ACC112 (cell line): ENCODE measurements at regions not wholly inside any gene's neighbourhood (a gene's known extent, or its start where the extent isn't known, plus 50 kb on each side); places are given as distances from the start of the nearest gene placed in this dataset.

Experiments
- H2AFZ ChIP-seq: fragments of 200-600 bp; sonication (generic); one replicate; pipeline ENCODE4 v1.6.0; 2017; ENCODE audit warnings: antibody characterized with exemption, low read length; ENCODE audit not compliant: unreplicated experiment
- H3K27ac ChIP-seq: fragments of 200-600 bp; sonication (generic); 2 replicates; pipeline ENCODE4 v1.5.1; 2014; ENCODE audit warnings: low read depth, mild to moderate bottlenecking, antibody characterized with exemption, low read length, moderate library complexity
- H3K27me3 ChIP-seq: fragments of 200-600 bp; sonication (generic); 2 replicates; pipeline ENCODE4 v1.6.1; 2014; ENCODE audit warnings: mild to moderate bottlenecking, antibody characterized with exemption, low read length, moderate library complexity, mixed read lengths; ENCODE audit not compliant: insufficient read depth
- H3K36me3 ChIP-seq: fragments of 200-600 bp; sonication (generic); 2 replicates; pipeline ENCODE4 v1.6.1; 2016; ENCODE audit warnings: mild to moderate bottlenecking, antibody characterized with exemption, low read length, moderate library complexity, mixed read lengths; ENCODE audit not compliant: insufficient read depth
- H3K4me1 ChIP-seq: fragments of 200-600 bp; sonication (generic); one replicate; pipeline ENCODE4 v1.6.1; 2016; ENCODE audit warnings: low read length, mixed read lengths; ENCODE audit not compliant: insufficient read depth, unreplicated experiment, control insufficient read depth
- H3K4me3 ChIP-seq: fragments of 200-600 bp; sonication (generic); 2 replicates; pipeline ENCODE4 v1.5.1; 2014; ENCODE audit warnings: mild to moderate bottlenecking, low read depth, low read length
- H3K79me2 ChIP-seq: fragments of 200-600 bp; sonication (generic); one replicate; pipeline ENCODE4 v1.6.0; 2016; ENCODE audit warnings: low read length; ENCODE audit not compliant: control insufficient read depth, unreplicated experiment, insufficient read depth

DNA sequence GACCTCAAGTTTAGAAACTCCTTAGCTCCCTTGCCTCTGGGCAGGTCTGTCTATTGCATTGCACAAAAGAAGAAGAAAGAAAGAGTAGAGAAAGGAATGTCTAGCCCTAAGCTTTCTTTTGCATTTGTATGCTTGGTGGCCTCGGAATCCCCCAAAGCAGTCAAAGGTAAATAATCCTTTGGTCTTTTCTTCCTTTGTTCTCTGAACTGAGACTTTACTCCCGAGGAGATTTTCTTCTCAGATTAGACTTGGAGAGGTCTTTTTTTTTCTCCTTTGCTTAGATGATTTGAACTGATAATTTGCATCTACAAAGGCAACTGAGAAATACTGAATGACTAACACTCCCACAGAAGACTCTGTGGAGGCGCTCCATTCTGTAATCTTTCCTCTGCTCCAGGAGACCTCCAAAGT is 93.2 kb downstream of the AKR1D1 start:
- Histone ChIP-seq H3K36me3 (no peaks in the 10 kb centered on the region), H3K27me3 (peaks cover 26% of the 10 kb centered on the region; the same call in 1 of the 2 replicates), H3K4me3 (no peak overlapping the region), H2AFZ (no peak overlapping the region), H3K27ac (no peak overlapping the region), H3K79me2 (no peaks in the 10 kb centered on the region), H3K4me1 (no peaks in the 10 kb centered on the region)

DNA sequence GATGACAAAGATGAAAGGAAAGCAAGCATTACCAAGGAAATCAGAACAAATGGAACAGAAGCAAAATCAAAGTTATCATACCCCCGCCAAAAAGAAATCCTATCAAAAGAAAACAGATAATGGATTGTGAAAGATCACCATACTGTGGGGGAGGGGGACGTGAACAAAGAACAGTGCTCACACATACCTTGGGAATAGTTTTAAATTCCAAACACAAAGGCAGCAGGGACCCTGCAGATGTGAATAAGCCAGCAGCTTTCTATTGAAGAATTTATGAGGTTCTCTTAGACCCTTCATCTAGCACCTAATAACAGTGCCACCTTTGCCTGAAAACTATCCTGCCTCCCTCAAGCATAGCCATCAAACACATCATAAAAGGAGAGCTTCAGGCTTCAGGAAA is 94.0 kb downstream of the AKR1D1 start:
- Histone ChIP-seq H3K36me3 (no peaks in the 10 kb centered on the region), H3K4me1 (no peaks in the 10 kb centered on the region), H3K4me3 (no peak overlapping the region), H3K27ac (no peak overlapping the region), H3K27me3 (peaks cover 26% of the 10 kb centered on the region; the same call in 1 of the 2 replicates), H2AFZ (no peak overlapping the region), H3K79me2 (no peaks in the 10 kb centered on the region)

DNA sequence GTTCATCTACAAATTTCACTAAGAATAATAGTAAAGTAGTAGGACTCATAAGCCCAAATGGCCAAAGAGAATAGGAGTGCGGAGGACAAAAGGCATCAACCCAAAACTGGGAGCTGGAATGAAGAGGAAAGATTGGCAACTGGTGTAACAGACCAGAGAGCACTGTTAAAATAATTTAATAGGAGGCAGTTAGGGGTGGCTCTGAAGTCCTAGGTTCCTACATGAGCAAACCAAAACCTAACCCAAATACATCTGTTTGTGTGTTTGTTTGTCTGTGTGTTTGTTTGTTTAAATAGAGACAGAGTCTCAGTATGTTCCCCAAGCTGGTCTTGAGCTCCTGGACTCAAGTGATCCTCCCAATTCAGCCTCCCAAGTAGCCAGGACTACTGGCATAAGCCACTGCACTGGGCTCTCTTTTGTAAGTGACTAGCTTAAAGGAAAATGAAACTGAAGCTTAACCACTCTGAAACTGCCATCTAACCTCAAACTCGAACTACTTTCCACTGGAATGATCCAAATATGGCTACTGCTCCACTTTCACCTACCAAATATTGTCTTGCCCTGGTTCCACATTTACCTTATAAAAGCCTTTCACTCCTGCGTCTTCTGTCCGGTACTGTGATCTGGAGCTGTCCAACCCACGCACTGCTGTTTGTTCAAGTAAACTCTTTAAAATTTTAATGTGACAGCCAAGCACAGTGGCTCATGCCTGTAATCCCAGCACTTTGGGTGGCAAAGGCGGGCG is 94.9 kb downstream of the AKR1D1 start:
- no peak overlapping the region for H2AFZ ChIP-seq
- no peaks in the 10 kb centered on the region for H3K36me3 ChIP-seq
- H3K4me3 ChIP-seq, result no peak overlapping the region
- H3K27ac ChIP-seq, result no peak overlapping the region
- peaks cover 26% of the 10 kb centered on the region; the same call in 1 of the 2 replicates for H3K27me3 ChIP-seq
- H3K79me2 ChIP-seq, result no peaks in the 10 kb centered on the region
- H3K4me1 ChIP-seq, result no peaks in the 10 kb centered on the region

DNA sequence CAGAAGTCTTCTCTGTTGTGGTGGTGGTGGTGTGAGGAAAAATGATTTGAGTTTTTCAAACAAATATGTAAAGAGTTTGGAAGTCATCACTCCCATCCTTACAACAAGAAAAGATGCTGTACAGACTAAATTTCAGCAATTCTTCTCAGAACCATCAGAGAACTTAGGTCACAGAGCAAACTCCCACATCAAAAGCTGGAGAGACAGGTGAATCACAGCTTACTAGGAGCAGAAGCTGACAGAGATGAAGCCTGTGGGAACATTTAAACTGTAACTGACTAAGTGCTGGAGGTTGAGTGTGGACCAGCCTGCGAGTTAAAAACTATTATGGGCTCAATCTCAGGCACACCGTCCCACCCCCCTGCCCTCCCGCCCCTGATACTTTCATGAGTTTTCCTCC is 97.3 kb downstream of the AKR1D1 start:
- Histone ChIP-seq H3K27ac (no peak overlapping the region), H3K4me1 (no peaks in the 10 kb centered on the region), H3K4me3 (no peak overlapping the region), H2AFZ (no peak overlapping the region), H3K79me2 (no peaks in the 10 kb centered on the region), H3K27me3 (peaks cover 17% of the 10 kb centered on the region; the same call in 1 of the 2 replicates), H3K36me3 (no peaks in the 10 kb centered on the region)

DNA sequence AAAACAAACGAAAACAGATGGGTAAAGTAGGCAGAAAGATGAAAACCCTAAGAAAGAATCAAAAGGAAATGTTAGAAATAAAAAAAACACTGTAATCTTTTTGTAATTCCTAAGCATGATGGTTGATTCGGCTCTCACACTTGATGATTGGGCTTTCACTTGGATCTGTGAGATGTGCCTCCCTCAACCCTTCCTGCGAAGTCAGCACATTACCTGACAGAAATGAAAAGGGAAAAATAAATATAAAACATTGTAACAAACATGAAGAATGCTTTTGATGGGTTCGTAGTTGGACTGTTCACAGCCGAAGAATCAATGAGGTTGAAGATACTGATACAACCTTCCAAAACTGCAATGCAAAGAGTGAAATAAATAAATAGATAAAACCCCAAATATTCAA is 99.8 kb downstream of the AKR1D1 start:
- H2AFZ ChIP-seq, result no peak overlapping the region
- no peaks in the 10 kb centered on the region for H3K4me1 ChIP-seq
- no peak overlapping the region for H3K4me3 ChIP-seq
- no peaks in the 10 kb centered on the region for H3K79me2 ChIP-seq
- H3K27me3 ChIP-seq, result 0 out of 2 replicates have a peak, but pooled peaks cover 2% of the 10 kb centered on the region
- no peaks in the 10 kb centered on the region for H3K36me3 ChIP-seq
- no peak overlapping the region for H3K27ac ChIP-seq

DNA sequence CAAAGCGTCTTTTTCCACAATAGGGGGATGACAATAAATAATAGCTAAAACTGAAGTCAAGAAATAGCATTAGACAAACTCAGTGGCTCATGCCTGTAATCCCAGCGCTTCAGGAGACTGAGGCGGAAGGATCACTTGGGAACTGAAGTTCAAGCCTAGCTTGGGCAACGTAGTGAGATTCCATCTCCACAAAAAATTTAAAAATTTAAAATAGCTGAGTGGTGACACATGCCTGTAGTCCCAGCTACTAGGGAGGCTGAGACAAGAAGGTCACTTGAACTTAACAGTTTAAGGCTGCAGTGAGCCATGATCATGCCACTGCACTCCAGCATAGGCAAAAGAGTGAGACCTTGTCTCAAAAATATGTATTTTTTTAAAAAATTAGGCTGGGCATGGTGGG is 107.9 kb downstream of the AKR1D1 start:
- H3K4me1 ChIP-seq, result no peaks in the 10 kb centered on the region
- H3K4me3 ChIP-seq, result no peak overlapping the region
- no peak overlapping the region for H3K27ac ChIP-seq
- H3K27me3 ChIP-seq, result no peaks in the 10 kb centered on the region
- no peaks in the 10 kb centered on the region for H3K79me2 ChIP-seq
- H3K36me3 ChIP-seq, result no peaks in the 10 kb centered on the region
- H2AFZ ChIP-seq, result no peak overlapping the region

DNA sequence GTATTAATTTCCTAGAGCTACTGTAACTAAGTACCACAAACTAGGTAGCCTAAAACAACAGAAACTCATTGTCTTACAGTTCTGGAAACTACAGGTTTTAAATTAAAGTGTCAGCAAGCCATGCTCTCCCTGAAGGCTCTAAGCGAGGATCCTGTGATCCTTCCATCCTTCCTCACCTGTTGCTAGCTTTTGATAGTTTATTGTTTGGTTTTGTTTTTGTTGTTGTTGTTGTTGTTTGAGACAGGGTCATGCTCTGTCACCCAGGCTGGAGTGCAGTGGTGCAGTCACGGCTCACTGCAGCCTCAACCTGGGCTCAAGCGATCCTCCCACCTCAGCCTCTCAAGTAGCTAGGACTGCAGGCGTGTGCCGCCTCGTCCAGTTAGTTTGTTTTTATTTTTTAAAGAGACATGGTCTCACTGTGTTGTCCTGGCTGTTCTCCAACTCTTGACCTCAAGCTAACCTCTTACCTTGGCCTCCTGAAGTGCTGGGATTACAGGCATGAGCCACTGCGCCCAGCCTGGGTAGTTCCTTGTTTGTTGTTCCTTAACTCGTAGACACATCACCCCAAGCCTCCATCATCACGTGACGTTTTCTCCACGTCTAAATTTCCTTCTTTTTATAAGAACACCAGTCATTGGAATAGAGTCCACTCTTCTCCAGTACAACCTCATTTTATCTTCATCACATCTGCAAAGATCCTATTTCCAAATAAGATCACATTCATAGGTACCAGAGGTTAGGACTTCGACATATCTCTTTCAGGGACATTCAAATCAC is 109.1 kb downstream of the AKR1D1 start:
- no peak overlapping the region for H2AFZ ChIP-seq

DNA sequence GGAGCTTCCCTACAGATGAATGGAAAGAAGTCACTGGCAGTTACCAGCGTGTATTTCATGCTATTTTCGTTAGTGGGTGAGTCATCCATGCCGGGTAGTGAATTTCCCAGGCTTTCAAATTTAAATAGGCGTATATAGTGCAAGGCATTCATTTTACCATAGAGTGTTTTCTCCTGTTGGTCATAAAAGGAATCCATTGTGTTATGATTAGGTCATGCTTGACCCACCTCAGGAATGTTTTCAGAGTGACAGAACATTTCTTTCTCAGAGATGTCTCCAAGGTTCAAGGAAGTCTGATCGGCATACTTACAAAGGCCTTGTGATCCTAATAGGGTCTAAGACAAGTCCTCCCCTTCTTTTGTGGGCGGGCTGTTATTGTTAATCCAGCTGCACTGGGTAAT is 110.7 kb downstream of the AKR1D1 start:
- H3K79me2 ChIP-seq, result no peaks in the 10 kb centered on the region
- no peak overlapping the region for H3K27ac ChIP-seq
- no peak overlapping the region for H3K4me3 ChIP-seq
- no peak overlapping the region for H2AFZ ChIP-seq
- H3K4me1 ChIP-seq, result no peaks in the 10 kb centered on the region
- 0 out of 2 replicates have a peak, but pooled peaks cover 3% of the 10 kb centered on the region for H3K27me3 ChIP-seq
- H3K36me3 ChIP-seq, result no peaks in the 10 kb centered on the region

More for the DNA sequence above, 109.1 kb downstream of the AKR1D1 start:
- Histone ChIP-seq H3K4me3 (no peak overlapping the region), H3K79me2 (no peaks in the 10 kb centered on the region), H3K27ac (no peak overlapping the region), H3K27me3 (0 out of 2 replicates have a peak, but pooled peaks cover 2% of the 10 kb centered on the region), H3K36me3 (no peaks in the 10 kb centered on the region), H3K4me1 (no peaks in the 10 kb centered on the region)

DNA sequence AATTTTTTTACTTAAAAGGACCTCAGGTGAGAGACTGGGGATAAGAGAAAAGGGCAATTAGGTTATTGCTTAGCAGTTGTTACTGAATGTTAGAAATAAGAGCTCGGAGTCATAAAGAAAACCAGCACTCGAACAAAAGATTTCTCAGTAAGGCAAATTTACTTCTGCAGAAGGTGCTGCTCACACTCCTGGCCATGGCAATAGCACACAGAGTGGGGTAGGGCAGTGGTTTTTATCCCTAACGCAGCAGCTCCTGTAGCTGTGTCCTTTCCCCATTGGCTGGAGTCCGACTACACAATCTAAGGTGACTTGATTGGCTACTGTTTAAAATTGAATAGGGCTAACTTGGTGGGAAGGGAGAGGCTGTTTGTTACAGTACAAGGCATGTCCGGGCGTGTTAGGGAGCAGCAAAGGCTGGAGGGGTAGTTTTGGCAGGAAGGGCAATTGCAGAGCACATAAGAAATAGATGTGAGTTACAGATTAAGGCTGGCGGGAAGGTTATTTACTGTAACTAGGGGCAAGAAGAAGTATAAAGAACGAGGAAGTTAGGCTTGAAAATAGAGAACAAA is 112.1 kb downstream of the AKR1D1 start:
- Histone ChIP-seq H3K36me3 (no peaks in the 10 kb centered on the region), H3K27ac (no peak overlapping the region), H3K27me3 (0 out of 2 replicates have a peak, but pooled peaks cover 3% of the 10 kb centered on the region), H2AFZ (no peak overlapping the region), H3K4me1 (no peaks in the 10 kb centered on the region), H3K4me3 (no peak overlapping the region), H3K79me2 (no peaks in the 10 kb centered on the region)

DNA sequence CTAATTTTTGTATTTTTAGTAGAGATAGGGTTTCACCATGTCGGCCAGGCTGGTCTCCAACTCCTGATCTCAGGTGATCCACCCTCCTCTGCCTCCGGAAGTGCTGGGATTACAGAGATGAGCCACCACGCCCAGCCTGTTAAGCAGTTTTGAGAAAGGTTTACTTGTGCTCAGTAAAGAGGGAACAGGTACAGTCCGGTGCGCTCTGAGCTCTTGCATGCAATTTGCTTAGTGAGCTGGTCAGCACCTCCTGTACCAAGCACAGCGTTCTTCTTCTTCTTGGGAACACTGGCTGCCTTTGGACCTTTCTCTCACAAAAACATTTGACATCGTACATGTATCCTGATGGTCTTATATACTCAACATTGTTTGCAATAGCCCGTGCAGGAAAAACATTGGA is 118.3 kb downstream of the AKR1D1 start:
- no peak overlapping the region for H3K27ac ChIP-seq
- peaks cover 3% of the 10 kb centered on the region; the same call in 1 of the 2 replicates for H3K27me3 ChIP-seq
- no peak overlapping the region for H3K4me3 ChIP-seq
- no peak overlapping the region for H2AFZ ChIP-seq
- no peaks in the 10 kb centered on the region for H3K79me2 ChIP-seq
- H3K36me3 ChIP-seq, result no peaks in the 10 kb centered on the region
- H3K4me1 ChIP-seq, result no peaks in the 10 kb centered on the region
